ENCODE measurements at regions not wholly inside any gene's neighbourhood (a gene's known extent, or its start where the extent isn't known, plus 50 kb on each side); places are given as distances from the start of the nearest gene placed in this dataset.

- H3K56ac ChIP-seq (replicated peaks; ENCODE audit: insufficient read length, low read depth, low read length), result no peak overlapping the region
- WGBS, 2 experiments (ENCODE audit: extremely low coverage in 1 of 2, insufficient coverage in 1 of 2, insufficient read length in 1 of 2, insufficient replicate concordance in 2 of 2, low coverage in 1 of 2, low lambda C conversion rate in 2 of 2, missing lambda C conversion rate in 1 of 2), result 85% methylated on average over 2 of the region's 2 CpGs; no CpG with 5 or more reads in 1 of the 2 experiments
- TF ChIP-seq YY1 (IDR thresholded peaks at IDR 0.05; ENCODE audit: low read depth, low read length) (no peak), RAD21 (IDR thresholded peaks at IDR 0.05 in 1 of 2, conservative IDR thresholded peaks at IDR 0.05 in 1 of 2; ENCODE audit: low read depth in 2 of 2, low read length in 2 of 2) (no peak)
- H2BK15ac ChIP-seq (ENCODE audit: low read length), result no peak overlapping the region
- H2BK12ac ChIP-seq (ENCODE audit: low read depth, low read length), result no peak overlapping the region
- H4K8ac ChIP-seq (ENCODE audit: extremely low read depth, insufficient read depth, low read length), result no peak overlapping the region
- no peak overlapping the region for H3K4ac ChIP-seq (replicated peaks; ENCODE audit: insufficient read length, low read depth, low read length)
- H3K79me1 ChIP-seq (ENCODE audit: low read depth, low read length), result no peaks in the 10 kb centered on the region
- H4K20me1 ChIP-seq (replicated peaks in 1 of 2; ENCODE audit: control insufficient read depth in 1 of 2, insufficient read depth in 2 of 2, low read length in 2 of 2), result no peaks in the 10 kb centered on the region
- H3K36me3 ChIP-seq (ENCODE audit: control insufficient read depth in 2 of 4, insufficient read depth in 4 of 4, low read length in 3 of 4), result no peaks in the 10 kb centered on the region
- DNase-seq (ENCODE audit: low read depth in 1 of 2, low spot score in 2 of 2) (no peak), FAIRE-seq (no peak)
- no peak overlapping the region for H3K9ac ChIP-seq (replicated peaks in 1 of 4; ENCODE audit: extremely low read depth in 1 of 4, low read depth in 3 of 4, low read length in 3 of 4)
- ChIA-PET CTCF (ENCODE audit: partially characterized antibody) (no interaction called here), POLR2A (ENCODE audit: partially characterized antibody) (no interaction called here)
- H3K4me1 ChIP-seq (replicated peaks in 1 of 4; ENCODE audit: control insufficient read depth in 3 of 4, insufficient read depth in 4 of 4, low read length in 3 of 4), result peaks cover 0 to 8% (median under 1%) of the 10 kb centered on the region in 4 experiments; a peak in 2 of 7 replicates
- H3K27me3 ChIP-seq (replicated peaks in 1 of 4; ENCODE audit: control insufficient read depth in 3 of 4, extremely low read depth in 1 of 4, insufficient read depth in 3 of 4, low read length in 3 of 4), result no peaks in the 10 kb centered on the region
- H3K79me2 ChIP-seq (ENCODE audit: control insufficient read depth in 1 of 2, insufficient read depth in 2 of 2, low read length in 2 of 2), result no peaks in the 10 kb centered on the region
- H2BK120ac ChIP-seq (replicated peaks; ENCODE audit: low read depth, low read length), result no peak overlapping the region
- no peak overlapping the region for H3K14ac ChIP-seq (ENCODE audit: insufficient read length)
- no peak overlapping the region for H2BK20ac ChIP-seq (ENCODE audit: low read length)
- H2AFZ ChIP-seq (ENCODE audit: low read length), result no peak overlapping the region
- no peaks in the 10 kb centered on the region for H3K23me2 ChIP-seq (ENCODE audit: low read depth, low read length)
- no peak overlapping the region for H3K4me3 ChIP-seq (ENCODE audit: extremely low read depth in 1 of 4, insufficient read depth in 2 of 4, low read depth in 3 of 4, low read length in 4 of 4)
- no peak overlapping the region for H3K23ac ChIP-seq (ENCODE audit: insufficient read length)
- no peak overlapping the region for H2BK5ac ChIP-seq (ENCODE audit: low read depth, low read length)
- no peak overlapping the region for H4K91ac ChIP-seq (replicated peaks; ENCODE audit: insufficient read length, low read length)
- H3K27ac ChIP-seq (ENCODE audit: low read depth, low read length), result no peak overlapping the region
- no peak overlapping the region for H4K5ac ChIP-seq (ENCODE audit: insufficient read length, low read depth, low read length)
- H3K4me2 ChIP-seq (ENCODE audit: insufficient read depth in 1 of 2, low read depth in 2 of 2, low read length in 2 of 2), result no peak overlapping the region
- no peak overlapping the region for H2AK5ac ChIP-seq (ENCODE audit: low read depth, low read length)
- H3K9me3 ChIP-seq (ENCODE audit: insufficient read depth in 2 of 2, low read depth in 1 of 2, low read length in 1 of 2), result no peaks in the 10 kb centered on the region
- no peak overlapping the region for H3K18ac ChIP-seq (ENCODE audit: extremely low read depth, low read length)
Observed at GRCh38 chr14:61627612-61628011, 67.7 kb upstream of the HIF1A start.

Measured in H1 (cell line).